DND-41 (cell line): ENCODE measurements at regions not wholly inside any gene's neighbourhood (a gene's known extent, or its start where the extent isn't known, plus 50 kb on each side); places are given as distances from the start of the nearest gene placed in this dataset.

Experiments
- CTCF ChIP-seq: IDR thresholded peaks from 2 replicates; pipeline ENCODE4 v1.5.1; 2012; ENCODE audit warnings: borderline replicate concordance, low read length, moderate library complexity, mild to moderate bottlenecking; ENCODE audit not compliant: poor library complexity, severe bottlenecking; ENCODE audit errors: extremely low read depth
- EZH2 ChIP-seq: IDR thresholded peaks from 3 replicates; pipeline ENCODE4 v1.6.1; 2012; ENCODE audit warnings: borderline replicate concordance, low read depth, mild to moderate bottlenecking, moderate library complexity, low read length, inconsistent platforms; ENCODE audit not compliant: severe bottlenecking

GRCh38 chr7:83820641-83821040 is 171.7 kb upstream of the SEMA3E start:
- TF ChIP-seq CTCF (no peak), EZH2 (no peak)
